Effector memory CD4-positive, alpha-beta T cell (primary cell): ENCODE measurements at regions not wholly inside any gene's neighbourhood (a gene's known extent, or its start where the extent isn't known, plus 50 kb on each side); places are given as distances from the start of the nearest gene placed in this dataset.

Experiments
- DNase-seq, 3 donors: peaks; one replicate each; pipeline ENCODE4 v3.0.0-alpha.2; 2020
- H3K27ac ChIP-seq: 2 replicates; pipeline ENCODE4 v1.7.0; 2013; ENCODE audit warnings: mild to moderate bottlenecking, low read length, moderate library complexity; ENCODE audit not compliant: insufficient read depth, poor library complexity, severe bottlenecking
- H3K27me3 ChIP-seq: replicated peaks from 2 replicates; pipeline ENCODE4 v1.7.0; 2013; ENCODE audit warnings: mild to moderate bottlenecking, low read length; ENCODE audit not compliant: insufficient read depth, control insufficient read depth, poor library complexity, severe bottlenecking
- H3K36me3 ChIP-seq: 2 replicates; pipeline ENCODE4 v1.7.0; 2013; ENCODE audit warnings: mild to moderate bottlenecking, low read length, moderate library complexity; ENCODE audit not compliant: control insufficient read depth, insufficient read depth
- H3K4me1 ChIP-seq: 2 replicates; pipeline ENCODE4 v1.7.0; 2013; ENCODE audit warnings: low read length, mild to moderate bottlenecking; ENCODE audit not compliant: control insufficient read depth, insufficient read depth, poor library complexity, severe bottlenecking
- H3K4me3 ChIP-seq: 2 replicates; pipeline ENCODE4 v1.7.0; 2013; ENCODE audit warnings: low read length, low read depth, mild to moderate bottlenecking; ENCODE audit not compliant: insufficient read depth, poor library complexity, severe bottlenecking
- H3K9me3 ChIP-seq: 2 replicates; pipeline ENCODE4 v1.7.0; 2013; ENCODE audit warnings: mild to moderate bottlenecking, low read length, moderate library complexity; ENCODE audit not compliant: control insufficient read depth

DNA sequence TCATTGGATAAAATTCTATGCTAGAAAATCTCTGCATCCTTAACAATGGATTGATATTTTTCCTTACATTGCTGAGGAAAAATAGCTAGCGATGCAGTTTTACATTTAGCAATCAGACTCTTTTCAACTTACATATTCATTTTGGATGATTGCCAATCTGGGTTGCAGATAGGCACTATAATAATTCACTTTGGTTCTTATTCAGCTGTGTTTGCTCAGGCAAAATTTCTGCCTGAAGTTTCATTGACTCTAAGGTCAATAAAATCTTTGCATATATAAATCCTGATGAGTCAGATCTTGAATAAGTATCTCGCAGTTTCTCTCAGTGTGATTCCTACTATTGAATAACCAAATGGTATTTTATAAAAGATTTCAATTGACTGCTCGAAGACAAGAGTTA lies 1105.8 kb downstream of the CDH18 start:
- no peaks in the 10 kb centered on the region for H3K4me1 ChIP-seq
- H3K4me3 ChIP-seq = no peak overlapping the region
- no peaks in the 10 kb centered on the region for H3K9me3 ChIP-seq
- no peak for DNase-seq
- no peaks in the 10 kb centered on the region for H3K36me3 ChIP-seq
- H3K27ac ChIP-seq = no peak overlapping the region
- H3K27me3 ChIP-seq = no peaks in the 10 kb centered on the region

- Histone ChIP-seq H3K9me3 (no peaks in the 10 kb centered on the region), H3K27ac (no peak overlapping the region), H3K4me3 (no peak overlapping the region), H3K4me1 (no peaks in the 10 kb centered on the region), H3K36me3 (no peaks in the 10 kb centered on the region), H3K27me3 (no peaks in the 10 kb centered on the region)
- no peak for DNase-seq
Measured at GRCh38 chr5:18888821-18889220, 1099.2 kb downstream of the CDH18 start.

- DNase-seq = no peak
- no peaks in the 10 kb centered on the region for H3K4me1 ChIP-seq
- no peak overlapping the region for H3K4me3 ChIP-seq
- H3K27me3 ChIP-seq = no peaks in the 10 kb centered on the region
- no peaks in the 10 kb centered on the region for H3K9me3 ChIP-seq
- no peak overlapping the region for H3K27ac ChIP-seq
- H3K36me3 ChIP-seq = no peaks in the 10 kb centered on the region
Measured at GRCh38 chr5:18900644-18901043, 1087.4 kb downstream of the CDH18 start.

GRCh38 chr5:18920966-18921365 lies 1067.0 kb downstream of the CDH18 start:
- Histone ChIP-seq H3K27me3 (no peaks in the 10 kb centered on the region), H3K4me3 (no peak overlapping the region), H3K4me1 (no peaks in the 10 kb centered on the region), H3K36me3 (no peaks in the 10 kb centered on the region), H3K27ac (no peak overlapping the region), H3K9me3 (no peaks in the 10 kb centered on the region)
- DNase-seq = no peak

- Histone ChIP-seq H3K36me3 (no peaks in the 10 kb centered on the region), H3K9me3 (no peaks in the 10 kb centered on the region), H3K4me3 (no peak overlapping the region), H3K27me3 (no peaks in the 10 kb centered on the region), H3K27ac (no peak overlapping the region), H3K4me1 (no peaks in the 10 kb centered on the region)
- no peak for DNase-seq
Measured at GRCh38 chr5:18932081-18932480, 1055.9 kb downstream of the CDH18 start.

DNA sequence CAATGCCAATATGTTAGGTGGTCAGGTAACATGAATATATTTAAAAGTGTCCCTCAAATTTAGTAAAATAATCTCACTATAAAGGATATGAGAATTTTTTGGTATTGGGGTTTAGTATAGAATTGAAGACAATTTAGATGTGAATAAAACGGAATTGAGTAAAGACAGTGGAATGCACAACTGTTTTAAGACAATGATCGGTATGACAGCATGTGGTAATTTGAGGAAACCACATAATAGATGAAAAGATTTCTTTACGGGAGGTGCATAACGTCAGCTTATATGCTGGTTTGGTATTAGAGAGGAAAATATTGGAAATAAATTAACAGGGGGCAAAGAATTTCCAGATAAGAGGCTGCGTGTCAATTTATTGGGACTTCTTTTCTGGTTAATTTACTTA lies 1043.2 kb downstream of the CDH18 start:
- no peaks in the 10 kb centered on the region for H3K27me3 ChIP-seq
- no peak for DNase-seq
- H3K27ac ChIP-seq = no peak overlapping the region
- H3K36me3 ChIP-seq = no peaks in the 10 kb centered on the region
- H3K9me3 ChIP-seq = no peaks in the 10 kb centered on the region
- no peaks in the 10 kb centered on the region for H3K4me1 ChIP-seq
- no peak overlapping the region for H3K4me3 ChIP-seq

GRCh38 chr5:18954239-18954638 lies 1033.8 kb downstream of the CDH18 start:
- Histone ChIP-seq H3K4me1 (no peaks in the 10 kb centered on the region), H3K27ac (no peak overlapping the region), H3K27me3 (no peaks in the 10 kb centered on the region), H3K36me3 (no peaks in the 10 kb centered on the region), H3K9me3 (no peaks in the 10 kb centered on the region), H3K4me3 (no peak overlapping the region)
- DNase-seq = no peak

DNA sequence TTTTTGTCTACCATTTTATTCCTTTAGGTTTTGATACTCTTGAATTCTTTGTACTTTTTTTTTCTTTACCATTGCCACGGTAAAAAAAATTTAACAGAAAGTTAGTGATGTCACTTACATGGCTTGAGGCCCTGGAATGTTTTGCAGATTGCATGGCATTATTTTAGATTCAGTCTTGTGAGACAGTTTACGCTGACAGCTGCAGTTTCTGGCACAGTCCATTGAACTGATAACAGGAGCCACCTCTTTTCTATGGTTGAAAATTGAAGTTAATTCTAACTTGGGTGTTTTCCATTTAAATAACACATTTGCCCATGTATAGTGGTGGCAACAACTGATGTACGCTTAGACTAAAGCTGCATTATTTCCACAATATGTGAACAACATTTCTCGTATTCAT lies 1028.5 kb downstream of the CDH18 start:
- no peak for DNase-seq
- Histone ChIP-seq H3K9me3 (no peaks in the 10 kb centered on the region), H3K4me1 (no peaks in the 10 kb centered on the region), H3K27me3 (no peaks in the 10 kb centered on the region), H3K27ac (no peak overlapping the region), H3K4me3 (no peak overlapping the region), H3K36me3 (no peaks in the 10 kb centered on the region)

DNA sequence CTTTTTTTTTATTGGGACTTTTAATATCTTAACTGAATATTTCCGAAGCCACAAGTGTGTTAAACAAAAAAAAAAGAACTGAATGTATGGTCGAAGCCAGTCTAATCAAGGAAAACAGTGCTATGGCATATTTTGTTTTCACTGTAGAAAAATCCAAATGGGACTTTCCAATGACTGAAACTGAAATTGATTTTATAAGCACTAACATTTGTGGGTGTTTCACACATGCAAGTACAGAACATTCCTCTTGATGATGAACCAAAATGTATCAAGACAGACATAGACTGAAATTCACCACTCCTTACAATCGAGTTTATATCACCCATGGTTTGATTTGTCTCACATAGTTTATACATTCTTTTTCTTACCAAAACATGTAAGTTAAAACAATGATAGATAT lies 1026.8 kb downstream of the CDH18 start:
- Histone ChIP-seq H3K27ac (no peak overlapping the region), H3K36me3 (no peaks in the 10 kb centered on the region), H3K4me1 (no peaks in the 10 kb centered on the region), H3K4me3 (no peak overlapping the region), H3K9me3 (no peaks in the 10 kb centered on the region), H3K27me3 (no peaks in the 10 kb centered on the region)
- DNase-seq = no peak

DNA sequence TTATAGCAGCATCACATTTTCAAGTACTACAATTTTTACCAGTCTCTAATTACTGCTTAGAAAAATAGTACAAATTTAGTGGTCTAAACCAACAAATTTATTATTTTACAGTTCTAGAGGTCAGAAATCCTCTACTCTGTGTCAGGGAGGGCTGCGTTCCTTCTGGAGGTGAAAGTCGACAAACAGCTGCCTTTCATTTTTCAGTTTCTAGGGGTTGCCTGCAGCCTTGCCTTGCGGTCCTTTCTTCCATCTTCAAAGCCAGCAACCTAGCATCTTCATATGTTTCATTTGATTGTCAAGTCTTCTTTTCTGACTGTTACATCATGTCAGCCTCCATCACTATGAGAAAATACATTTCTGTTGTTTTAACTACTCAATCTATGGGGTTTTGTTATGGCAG lies 1022.1 kb downstream of the CDH18 start:
- Histone ChIP-seq H3K36me3 (no peaks in the 10 kb centered on the region), H3K4me1 (no peaks in the 10 kb centered on the region), H3K27me3 (no peaks in the 10 kb centered on the region), H3K27ac (no peak overlapping the region), H3K4me3 (no peak overlapping the region), H3K9me3 (no peaks in the 10 kb centered on the region)
- no peak for DNase-seq

- Histone ChIP-seq H3K4me1 (no peaks in the 10 kb centered on the region), H3K27me3 (no peaks in the 10 kb centered on the region), H3K36me3 (no peaks in the 10 kb centered on the region), H3K9me3 (no peaks in the 10 kb centered on the region), H3K4me3 (no peak overlapping the region), H3K27ac (no peak overlapping the region)
- no peak for DNase-seq
Measured at GRCh38 chr5:18967637-18968036, 1020.4 kb downstream of the CDH18 start.
